ENCODE measurements at regions not wholly inside any gene's neighbourhood (a gene's known extent, or its start where the extent isn't known, plus 50 kb on each side); places are given as distances from the start of the nearest gene placed in this dataset.

- H3K4me1 ChIP-seq (ENCODE audit: insufficient read depth, low read length) = peaks cover 8% of the 10 kb centered on the region; the same call in 1 of the 2 replicates
- peak overlapping the region; percentile 53; the same call in 1 of the 2 replicates for H3K9ac ChIP-seq (ENCODE audit: insufficient read depth, low read depth, low read length)
- ATAC-seq (peak; percentile 66), DNase-seq (ENCODE audit: low spot score) (peak; percentile 72), FAIRE-seq (peak; percentile 63)
- 0 out of 2 replicates have a peak, but pooled peaks cover 2% of the 10 kb centered on the region for H4K20me1 ChIP-seq (ENCODE audit: insufficient read depth, low read length)
- no peak overlapping the region for H2AFZ ChIP-seq (ENCODE audit: low read length)
- no peaks in the 10 kb centered on the region for H3K9me3 ChIP-seq (ENCODE audit: low read length)
- peak overlapping the region; percentile 54 to 75 (median 65); a peak in 5 of 6 replicates for H3K4me3 ChIP-seq (replicated peaks in 1 of 3; ENCODE audit: insufficient read depth in 1 of 3, low read depth in 2 of 3, low read length in 3 of 3)
- peak overlapping the region; percentile 63 for H3K4me2 ChIP-seq (ENCODE audit: low read depth, low read length)
- ChIA-PET CTCF (ENCODE audit: low intra/inter-chr PET ratio, low total read pairs) (no interaction called here), POLR2A (no interaction called here)
- no peaks in the 10 kb centered on the region; a peak in 1 of 5 replicates for H3K27me3 ChIP-seq (ENCODE audit: control insufficient read depth in 1 of 2, insufficient read depth in 2 of 2, low read length in 2 of 2)
- peak overlapping the region; percentile 57 for H3K27ac ChIP-seq (ENCODE audit: extremely low read length, insufficient read depth, low read length)
- peaks cover 25% of the 10 kb centered on the region for H3K79me2 ChIP-seq (ENCODE audit: insufficient read depth, low read length)
- no TSS peak for BruUV-seq (replicated peaks)
- in situ Hi-C loops (cut with HindIII; ENCODE audit: extremely low pct_ligation_motif_present, low pct_unique_long_range_greater_than_20kb) = no loop called here
- WGBS (ENCODE audit: low lambda C conversion rate) = 61% methylated on average over 4 of the region's 6 CpGs
- H3K36me3 ChIP-seq (replicated peaks in 1 of 2; ENCODE audit: control insufficient read depth in 1 of 2, insufficient read depth in 2 of 2, low read length in 2 of 2) = no peaks in the 10 kb centered on the region
- intact Hi-C loops (cut with micrococcal nuclease; ENCODE audit: unreplicated experiment) = no loop called here
- TF ChIP-seq DRAP1 (CRISPR knock-in tag; IDR thresholded peaks at IDR 0.05) = peak; percentile 97
- TF ChIP-seq ZNF383 (CRISPR knock-in tag; IDR thresholded peaks at IDR 0.05; ENCODE audit: borderline replicate concordance) = no peak
- no peak for TF ChIP-seq ZBTB20 (CRISPR knock-in tag; IDR thresholded peaks at IDR 0.05; ENCODE audit: borderline replicate concordance, low read depth)
- TF ChIP-seq ATRX (CRISPR knock-in tag; IDR thresholded peaks at IDR 0.05; ENCODE audit: borderline replicate concordance) = no peak
- TF ChIP-seq TOE1 (CRISPR knock-in tag; IDR thresholded peaks at IDR 0.05) = no peak
- no peak for TF ChIP-seq ZNF30 (CRISPR knock-in tag; IDR thresholded peaks at IDR 0.05)
- no peak for TF ChIP-seq SIX1 (CRISPR knock-in tag; IDR thresholded peaks at IDR 0.05; ENCODE audit: borderline replicate concordance)
- TF ChIP-seq ZFAT (CRISPR knock-in tag; conservative IDR thresholded peaks at IDR 0.05) = no peak
- TF ChIP-seq KMT2B (CRISPR knock-in tag; IDR thresholded peaks at IDR 0.05) = no peak
- no peak for TF ChIP-seq SOX6 (IDR thresholded peaks at IDR 0.05)
- TF ChIP-seq SOX6 (CRISPR knock-in tag; IDR thresholded peaks at IDR 0.05) = no peak
- no peak for TF ChIP-seq E2F1 (CRISPR knock-in tag; IDR thresholded peaks at IDR 0.05)
- no peak for TF ChIP-seq ZNF292 (CRISPR knock-in tag; IDR thresholded peaks at IDR 0.05; ENCODE audit: borderline replicate concordance, low read depth)
- TF ChIP-seq ZNF451 (CRISPR knock-in tag; IDR thresholded peaks at IDR 0.05) = no peak
- TF ChIP-seq BORCS8-MEF2B (CRISPR knock-in tag; IDR thresholded peaks at IDR 0.05) = no peak
- no peak for TF ChIP-seq ZNF75D (CRISPR knock-in tag; IDR thresholded peaks at IDR 0.05; ENCODE audit: borderline replicate concordance)
- no peak for TF ChIP-seq BRF2 (CRISPR knock-in tag; IDR thresholded peaks at IDR 0.05)
Observed at GRCh38 chr13:64078025-64078424, 2662.4 kb upstream of the PCDH20 start.
